ENCODE measurements at regions not wholly inside any gene's neighbourhood (a gene's known extent, or its start where the extent isn't known, plus 50 kb on each side); places are given as distances from the start of the nearest gene placed in this dataset.

GRCh38 chr9:16074963-16075362, 522.1 kb downstream of the CCDC171 start:
- no peak for TF ChIP-seq CTCF (IDR thresholded peaks at IDR 0.05; ENCODE audit: low read depth, low read length, poor library complexity, severe bottlenecking)
- TF ChIP-seq EZH2phosphoT487 (IDR thresholded peaks at IDR 0.05; ENCODE audit: borderline replicate concordance, low read length) = no peak
